GM23248 (cell line): ENCODE measurements at regions not wholly inside any gene's neighbourhood (a gene's known extent, or its start where the extent isn't known, plus 50 kb on each side); places are given as distances from the start of the nearest gene placed in this dataset.

Experiments
- EZH2 ChIP-seq: fragments of 200-600 bp; sonication (generic); IDR thresholded peaks from 2 replicates; pipeline ENCODE4 v1.6.1; 2018; ENCODE audit warnings: antibody characterized with exemption, mild to moderate bottlenecking; ENCODE audit not compliant: insufficient read depth, poor library complexity, severe bottlenecking
- EZH2phosphoT487 ChIP-seq: fragments of 200-600 bp; sonication (generic); IDR thresholded peaks from 2 replicates; pipeline ENCODE4 v1.6.1; 2018; ENCODE audit warnings: antibody characterized with exemption, moderate library complexity, mild to moderate bottlenecking, low read depth; ENCODE audit not compliant: insufficient read depth

- TF ChIP-seq EZH2 (no peak), EZH2phosphoT487 (no peak)
These were observed 324.5 kb upstream of the RPS6KA3 start for GRCh38 chrX:20591246-20591645.
